Coronary artery (tissue), 2 donors: ENCODE measurements at regions not wholly inside any gene's neighbourhood (a gene's known extent, or its start where the extent isn't known, plus 50 kb on each side); places are given as distances from the start of the nearest gene placed in this dataset.

Experiments used
- DNase-seq: peaks from one replicate; pipeline ENCODE4 v3.0.0-alpha.2; 2017; ENCODE audit warnings: low spot score
- H3K27ac ChIP-seq, 2 donors: fragments of 200-600 bp; sonication (generic); one replicate each; pipeline ENCODE4 v1.5.1; 2016 to 2019
- H3K4me3 ChIP-seq: fragments of 200-600 bp; sonication (generic); 2 replicates; pipeline ENCODE4 v1.5.1; 2016; ENCODE audit warnings: mild to moderate bottlenecking, moderate library complexity
- CTCF ChIP-seq: fragments of 200-600 bp; sonication (generic); IDR thresholded peaks from one replicate; pipeline ENCODE4 v1.5.1; 2019; ENCODE audit warnings: antibody characterized with exemption

DNA sequence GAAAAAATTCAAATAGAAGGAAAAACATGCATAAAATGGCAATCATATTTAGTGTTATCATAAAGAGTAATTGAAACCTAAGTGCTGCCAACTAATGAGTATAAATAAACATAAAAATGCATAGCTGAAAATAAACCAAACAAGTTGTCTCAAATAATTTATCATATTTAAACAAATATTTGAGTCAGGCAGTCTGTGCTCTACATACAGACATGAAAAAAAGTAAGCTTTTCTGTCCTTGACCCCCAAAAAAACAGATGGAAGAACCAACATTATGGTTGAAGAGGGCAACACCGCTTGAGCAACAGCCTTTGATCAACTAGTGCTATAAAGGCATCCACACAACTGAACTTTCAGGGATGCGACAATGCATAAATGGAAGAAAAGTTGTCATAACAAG, 735.1 kb upstream of the MIR17HG start:
- DNase-seq: no peak
- no peak overlapping the region for H3K27ac ChIP-seq
- TF ChIP-seq CTCF: no peak
- no peak overlapping the region for H3K4me3 ChIP-seq

DNA sequence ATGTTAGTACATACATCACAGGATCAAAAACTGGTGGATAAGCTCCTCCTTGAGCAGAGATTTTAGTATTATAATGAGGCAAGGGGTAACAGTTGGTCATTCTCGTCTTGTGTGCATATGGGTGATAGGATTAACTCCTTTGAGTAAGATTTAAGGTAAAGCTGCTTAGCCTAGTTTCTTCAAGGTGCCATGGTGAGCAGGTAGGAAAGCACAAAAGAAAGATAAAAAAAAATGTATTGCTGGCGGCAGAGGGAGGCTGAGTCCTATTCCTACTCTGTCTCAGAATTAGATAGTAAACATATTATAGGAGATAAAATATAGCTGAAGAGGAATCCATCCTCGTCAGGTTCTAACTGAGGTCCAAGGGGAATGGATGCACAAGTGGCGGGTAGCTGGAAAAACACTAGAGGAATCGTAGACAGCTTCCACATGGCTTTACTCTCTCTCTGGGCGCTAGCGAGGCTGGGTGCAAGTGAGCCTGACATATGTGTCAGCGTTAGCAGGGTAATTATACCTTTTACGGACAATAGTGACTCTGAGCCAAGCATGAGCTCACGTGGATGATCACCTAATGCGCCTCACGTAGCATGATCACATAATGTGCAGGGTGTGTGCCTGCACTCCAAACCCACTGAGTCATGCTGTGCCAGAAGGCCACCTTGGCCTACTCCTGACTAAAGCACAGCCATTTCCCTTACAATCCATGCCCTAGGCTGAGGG, 734.3 kb upstream of the MIR17HG start:
- DNase-seq: no peak
- TF ChIP-seq CTCF: no peak
- Histone ChIP-seq H3K4me3 (no peak overlapping the region), H3K27ac (no peak overlapping the region)

DNA sequence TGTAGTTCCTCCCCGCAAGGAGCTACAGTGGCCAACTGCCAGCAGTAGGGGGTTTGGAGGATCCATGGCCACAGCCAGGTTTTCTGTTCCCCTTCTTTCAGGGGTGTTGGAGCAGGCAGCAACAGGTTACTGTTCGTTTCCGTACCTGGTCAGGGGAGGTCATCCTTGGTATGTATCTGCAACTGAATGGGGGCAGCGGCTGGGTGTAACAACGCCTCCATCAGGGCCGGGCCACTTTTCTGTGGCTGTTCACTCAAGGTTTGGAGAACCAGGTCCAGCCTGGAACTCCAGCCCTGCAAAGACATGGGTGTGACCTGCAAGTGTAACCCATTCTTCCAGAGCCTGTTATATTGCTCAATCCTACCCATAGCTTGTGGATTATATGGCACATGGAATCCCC, 732.3 kb upstream of the MIR17HG start:
- no peak overlapping the region for H3K4me3 ChIP-seq
- no peak for DNase-seq
- TF ChIP-seq CTCF: no peak
- H3K27ac ChIP-seq: no peak overlapping the region

- H3K4me3 ChIP-seq: no peak overlapping the region
- no peak overlapping the region for H3K27ac ChIP-seq
- TF ChIP-seq CTCF: no peak
- DNase-seq: no peak
Measured at GRCh38 chr13:90615767-90616166, 731.7 kb upstream of the MIR17HG start.

DNA sequence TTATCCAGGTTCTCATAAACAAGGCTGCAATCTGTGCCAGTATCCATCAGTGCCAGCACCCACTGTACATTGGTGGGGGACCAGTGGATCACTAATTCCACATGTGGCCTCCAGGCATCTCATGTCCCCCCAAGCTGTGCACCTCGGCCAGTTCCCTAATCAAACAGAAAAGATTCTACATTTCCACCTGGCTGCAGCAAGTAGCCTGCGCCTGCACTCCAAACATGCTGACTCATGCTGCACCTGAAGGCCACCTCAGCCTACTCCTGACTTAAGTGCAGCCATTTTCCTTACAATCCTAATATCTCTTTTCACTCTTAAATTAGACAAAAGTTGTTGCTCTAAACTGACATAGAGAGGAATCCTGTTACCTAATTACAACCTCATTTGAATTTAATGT, 729.4 kb upstream of the MIR17HG start:
- H3K4me3 ChIP-seq: no peak overlapping the region
- no peak for TF ChIP-seq CTCF
- DNase-seq: no peak
- no peak overlapping the region for H3K27ac ChIP-seq

DNA sequence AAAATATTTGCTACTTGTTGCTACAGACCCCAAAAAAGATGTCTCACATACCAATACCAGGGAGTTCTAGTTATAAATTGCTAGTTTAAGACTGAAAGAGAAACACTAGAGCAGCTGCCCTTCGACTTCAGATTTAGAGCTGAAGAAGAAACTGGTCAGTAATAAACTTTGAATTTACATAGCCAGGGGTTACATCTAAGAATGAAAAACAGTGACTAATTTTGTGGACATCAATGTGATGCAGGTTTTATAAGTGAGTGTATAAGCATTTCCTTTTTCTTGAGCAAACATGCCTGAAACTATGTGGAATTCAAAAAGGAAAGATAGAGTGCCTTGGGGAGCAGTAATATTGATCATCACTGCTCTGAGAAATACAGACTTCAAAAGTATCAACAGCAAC, 724.9 kb upstream of the MIR17HG start:
- Histone ChIP-seq H3K27ac (no peak overlapping the region), H3K4me3 (no peak overlapping the region)
- no peak for DNase-seq
- no peak for TF ChIP-seq CTCF

GRCh38 chr13:90623318-90624011, 724.0 kb upstream of the MIR17HG start:
- no peak for DNase-seq
- H3K27ac ChIP-seq: no peak overlapping the region
- no peak overlapping the region for H3K4me3 ChIP-seq
- TF ChIP-seq CTCF: no peak
